Endothelial cell of umbilical vein (primary cell): ENCODE measurements at regions not wholly inside any gene's neighbourhood (a gene's known extent, or its start where the extent isn't known, plus 50 kb on each side); places are given as distances from the start of the nearest gene placed in this dataset.

Experiments used
- BruUV-seq: library from RNA; stranded (reverse); fragments of 400-500 nt; replicated peaks from 2 replicates; lab custom pipeline; 2021; lab: Mats Ljungman, UMichigan
- CTCF ChIA-PET: fragments of 300-600, 350-600 bp; sonication (Branson Sonifier 250); formaldehyde crosslinking; loops from one replicate; lab custom pipeline; 2021; ENCODE audit warnings: antibody characterized with exemption, inconsistent platforms; lab: Charles Lee
- POLR2A ChIA-PET: fragments of 300-600, 350-600 bp; sonication (Branson Sonifier 250); formaldehyde crosslinking; loops from one replicate; lab custom pipeline; 2021; ENCODE audit warnings: antibody characterized with exemption, inconsistent platforms; lab: Charles Lee
- DNase-seq: peaks from one replicate; pipeline ENCODE4 v3.0.0-alpha.2; 2011; ENCODE audit warnings: low read depth, low spot score
- FAIRE-seq: peaks from 2 replicates; lab custom pipeline; 2011; peaks lifted over from hg19 to GRCh38; lab: Jason Lieb, UNC
- H2AFZ ChIP-seq: 2 replicates; pipeline ENCODE4 v1.6.0; 2012; ENCODE audit warnings: low read depth, low read length, control low read depth, inconsistent platforms
- H3K27ac ChIP-seq: 2 replicates; pipeline ENCODE4 v1.5.1; 2011; ENCODE audit warnings: low read depth, mild to moderate bottlenecking, control low read depth, low read length, moderate library complexity; ENCODE audit not compliant: insufficient read depth
- H3K27me3 ChIP-seq, 2 experiments: 2 replicates each; pipeline versions ENCODE4 v1.6.0 to v1.6.1; 2011; ENCODE audit warnings: low read length in 2 of 2, mixed read lengths in 1 of 2; ENCODE audit not compliant: control insufficient read depth in 2 of 2, insufficient read depth in 2 of 2
- H3K36me3 ChIP-seq, 2 experiments: 2 replicates in 1 of 2; 3 replicates in 1 of 2; pipeline ENCODE4 v1.5.1; 2011; ENCODE audit warnings: low read length in 2 of 2, mild to moderate bottlenecking in 1 of 2, moderate library complexity in 1 of 2; ENCODE audit not compliant: control insufficient read depth in 2 of 2, insufficient read depth in 2 of 2; ENCODE audit errors: extremely low read depth in 1 of 2
- H3K4me1 ChIP-seq: 3 replicates; pipeline ENCODE4 v1.5.1; 2011; ENCODE audit warnings: mild to moderate bottlenecking, low read length; ENCODE audit not compliant: control insufficient read depth, insufficient read depth; ENCODE audit errors: extremely low read depth
- H3K4me2 ChIP-seq: 2 replicates; pipeline ENCODE4 v1.6.1; 2011; ENCODE audit warnings: low read length, control low read depth, mixed read lengths; ENCODE audit not compliant: insufficient read depth
- H3K4me3 ChIP-seq, 3 experiments: fragments of 200-600 bp in 1 of 3; sonication (generic), shearing (Covaris generic) in 1 of 3; replicated peaks in 1 of 3; 2 replicates each; pipeline ENCODE4 v1.5.1; 2011 to 2016; ENCODE audit warnings: control low read depth in 3 of 3, low read length in 3 of 3, mild to moderate bottlenecking in 2 of 3, inconsistent platforms in 1 of 3, low read depth in 1 of 3, moderate library complexity in 1 of 3; ENCODE audit not compliant: insufficient read depth in 1 of 3
- H3K79me2 ChIP-seq: 2 replicates; pipeline ENCODE4 v1.6.0; 2012; ENCODE audit warnings: low read length, inconsistent platforms; ENCODE audit not compliant: control insufficient read depth, insufficient read depth
- H3K9ac ChIP-seq: replicated peaks from 2 replicates; pipeline ENCODE3; 2011; ENCODE audit warnings: low read length, control low read depth; ENCODE audit not compliant: insufficient read depth; ENCODE audit errors: extremely low read depth
- H3K9me1 ChIP-seq: replicated peaks from 3 replicates; pipeline ENCODE4 v1.6.0; 2011; ENCODE audit warnings: mild to moderate bottlenecking, low read length; ENCODE audit not compliant: control insufficient read depth, insufficient read depth; ENCODE audit errors: extremely low read depth
- H3K9me3 ChIP-seq: replicated peaks from 2 replicates; pipeline ENCODE4 v1.5.1; 2012; ENCODE audit warnings: low read length, inconsistent platforms; ENCODE audit not compliant: control insufficient read depth, insufficient read depth
- H4K20me1 ChIP-seq: replicated peaks from 2 replicates; pipeline ENCODE3; 2011; ENCODE audit warnings: mild to moderate bottlenecking, low read length; ENCODE audit not compliant: control insufficient read depth, insufficient read depth; ENCODE audit errors: extremely low read depth
- CTCF ChIP-seq, 2 donors: IDR thresholded peaks; 1 replicate in 1 of 2; 2 replicates in 1 of 2; pipeline ENCODE4 v1.5.1; 2011; ENCODE audit warnings: low read length in 2 of 2, mild to moderate bottlenecking in 2 of 2, moderate library complexity in 2 of 2, control low read depth in 1 of 2, inconsistent platforms in 1 of 2, low read depth in 1 of 2; ENCODE audit not compliant: insufficient read depth in 1 of 2; ENCODE audit errors: extremely low read depth in 1 of 2
- EZH2 ChIP-seq: IDR thresholded peaks from 2 replicates; pipeline ENCODE4 v1.6.1; 2012; ENCODE audit warnings: borderline replicate concordance, low read depth, mild to moderate bottlenecking, moderate library complexity, low read length, inconsistent platforms; ENCODE audit not compliant: severe bottlenecking
- FOS ChIP-seq: IDR thresholded peaks from 2 replicates; pipeline ENCODE4 v1.6.1; 2011; ENCODE audit warnings: mild to moderate bottlenecking, low read length, moderate library complexity, borderline replicate concordance; ENCODE audit not compliant: insufficient read depth
- GATA2 ChIP-seq: IDR thresholded peaks from 2 replicates; pipeline ENCODE4 v1.7.0; 2011; ENCODE audit warnings: low read depth, mild to moderate bottlenecking, moderate library complexity, mixed read lengths, low read length; ENCODE audit not compliant: insufficient read length, insufficient read depth
- JUN ChIP-seq: IDR thresholded peaks from 2 replicates; pipeline ENCODE4 v1.6.1; 2011; ENCODE audit warnings: borderline replicate concordance, low read depth; ENCODE audit not compliant: insufficient read length, insufficient read depth
- MYC ChIP-seq: IDR thresholded peaks from one replicate; pipeline ENCODE4 v1.6.1; 2011; ENCODE audit warnings: mild to moderate bottlenecking, low read depth, low read length
- POLR2A ChIP-seq: IDR thresholded peaks from 2 replicates; pipeline ENCODE4 v1.6.1; 2012; ENCODE audit warnings: low read depth, mild to moderate bottlenecking, control low read depth, low read length
- POLR2AphosphoS5 ChIP-seq: IDR thresholded peaks from 2 replicates; pipeline ENCODE4 v1.6.1; 2012; ENCODE audit warnings: low read depth, mild to moderate bottlenecking, control low read depth, low read length, moderate library complexity; ENCODE audit not compliant: insufficient read depth
- dilution Hi-C: fragments of 300-500 bp; cut with MboI; formaldehyde crosslinking; loops from one replicate; pipeline ENCODE4 v1.15.0; 2019; ENCODE audit warnings: low sequenced_read_pairs; ENCODE audit not compliant: extremely low pct_ligation_motif_present
- intact Hi-C: fragments of 100-400 bp; cut with micrococcal nuclease; formaldehyde crosslinking; loops from one replicate; pipeline ENCODE4 v1.10.0; 2022
- TF ChIP-seq, protein P1 (sequence below): IDR thresholded peaks from 2 replicates; pipeline ENCODE4 v1.6.1; 2011; ENCODE audit not compliant: insufficient read depth, insufficient read length

- no TSS peak for BruUV-seq
- no peak for TF ChIP-seq POLR2AphosphoS5
- no peak for TF ChIP-seq MYC
- TF ChIP-seq CTCF (IDR thresholded peaks at IDR 0.05; ENCODE audit: extremely low read depth in 1 of 2, insufficient read depth in 1 of 2, low read depth in 1 of 2, low read length in 2 of 2), result no peak
- TF ChIP-seq, protein P1, sequence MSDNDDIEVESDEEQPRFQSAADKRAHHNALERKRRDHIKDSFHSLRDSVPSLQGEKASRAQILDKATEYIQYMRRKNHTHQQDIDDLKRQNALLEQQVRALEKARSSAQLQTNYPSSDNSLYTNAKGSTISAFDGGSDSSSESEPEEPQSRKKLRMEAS, result no peak
- TF ChIP-seq JUN, result no peak
- no peak for TF ChIP-seq EZH2
- TF ChIP-seq GATA2, result no peak
- no peak for TF ChIP-seq FOS
- TF ChIP-seq POLR2A, result no peak
- Histone ChIP-seq H3K9ac (no peak overlapping the region), H3K9me3 (no peaks in the 10 kb centered on the region), H2AFZ (no peak overlapping the region), H3K79me2 (no peaks in the 10 kb centered on the region), H3K9me1 (no peaks in the 10 kb centered on the region), H3K27me3 (no peaks in the 10 kb centered on the region), H3K4me2 (no peak overlapping the region), H3K27ac (no peak overlapping the region), H3K4me3 (no peak overlapping the region), H3K4me1 (no peaks in the 10 kb centered on the region), H4K20me1 (no peaks in the 10 kb centered on the region), H3K36me3 (no peaks in the 10 kb centered on the region)
- no peak for FAIRE-seq
- ChIA-PET CTCF (no interaction called here), POLR2A (no interaction called here)
- dilution Hi-C loops, result no loop called here
- intact Hi-C loops, result no loop called here
- DNase-seq, result no peak
Observed at GRCh38 chr7:84248267-84248666, 53.7 kb upstream of the SEMA3A start.
